H9 (cell line): ENCODE measurements at regions not wholly inside any gene's neighbourhood (a gene's known extent, or its start where the extent isn't known, plus 50 kb on each side); places are given as distances from the start of the nearest gene placed in this dataset.

ENCODE experiments used
- DNase-seq: peaks from one replicate; pipeline ENCODE4 v3.0.0-alpha.2; 2017
- H2AFZ ChIP-seq: one replicate; pipeline ENCODE4 v1.6.1; 2013; ENCODE audit warnings: mild to moderate bottlenecking, low read length, control low read depth, moderate library complexity
- H2AK5ac ChIP-seq: 2 replicates; pipeline ENCODE4 v1.6.1; 2013; ENCODE audit warnings: low read length, control low read depth, mixed read lengths; ENCODE audit not compliant: insufficient read length
- H2BK120ac ChIP-seq: one replicate; pipeline ENCODE4 v1.6.1; 2013; ENCODE audit warnings: low read depth, mild to moderate bottlenecking, low read length, control low read depth, inconsistent platforms; ENCODE audit not compliant: poor library complexity, severe bottlenecking
- H2BK12ac ChIP-seq: 2 replicates; pipeline ENCODE4 v1.6.1; 2013; ENCODE audit warnings: low read length, control low read depth, mixed read lengths, low read depth; ENCODE audit not compliant: insufficient read length
- H2BK15ac ChIP-seq: 2 replicates; pipeline ENCODE4 v1.6.1; 2013; ENCODE audit warnings: low read depth, low read length, control low read depth
- H2BK20ac ChIP-seq: one replicate; pipeline ENCODE4 v1.6.1; 2013; ENCODE audit warnings: low read depth, mild to moderate bottlenecking, low read length, control low read depth, inconsistent platforms; ENCODE audit not compliant: poor library complexity, severe bottlenecking
- H2BK5ac ChIP-seq: 2 replicates; pipeline ENCODE4 v1.6.1; 2013; ENCODE audit warnings: low read length, control low read depth, mixed read lengths; ENCODE audit not compliant: insufficient read length
- H3K14ac ChIP-seq: 2 replicates; pipeline ENCODE4 v1.6.1; 2013; ENCODE audit warnings: low read length, control low read depth; ENCODE audit not compliant: insufficient read depth
- H3K18ac ChIP-seq: 2 replicates; pipeline ENCODE4 v1.6.1; 2013; ENCODE audit warnings: low read depth, mild to moderate bottlenecking, mixed read lengths, low read length, control low read depth; ENCODE audit not compliant: insufficient read length
- H3K23ac ChIP-seq: 2 replicates; pipeline ENCODE4 v1.6.1; 2013; ENCODE audit warnings: low read length, control low read depth, mixed read lengths, low read depth; ENCODE audit not compliant: insufficient read length
- H3K23me2 ChIP-seq: 2 replicates; pipeline ENCODE4 v1.6.1; 2013; ENCODE audit warnings: low read depth, mild to moderate bottlenecking, mixed read lengths, low read length, control low read depth; ENCODE audit not compliant: insufficient read length, poor library complexity, severe bottlenecking
- H3K27ac ChIP-seq: 2 replicates; pipeline ENCODE4 v1.5.1; 2013; ENCODE audit warnings: low read length, control low read depth, mixed read lengths, low read depth; ENCODE audit not compliant: insufficient read length
- H3K27me3 ChIP-seq: 2 replicates; pipeline ENCODE4 v1.6.1; 2013; ENCODE audit warnings: low read length, control low read depth, inconsistent platforms; ENCODE audit not compliant: insufficient read depth
- H3K4ac ChIP-seq: 2 replicates; pipeline ENCODE4 v1.6.1; 2013; ENCODE audit warnings: low read depth, mild to moderate bottlenecking, control low read depth, inconsistent platforms, low read length, moderate library complexity
- H3K4me1 ChIP-seq: 2 replicates; pipeline ENCODE4 v1.6.1; 2013; ENCODE audit warnings: low read length, control low read depth, inconsistent platforms; ENCODE audit not compliant: insufficient read depth
- H3K4me2 ChIP-seq: 2 replicates; pipeline ENCODE4 v1.6.1; 2013; ENCODE audit warnings: low read length, control low read depth, mixed read lengths; ENCODE audit not compliant: insufficient read length, insufficient read depth
- H3K56ac ChIP-seq: 2 replicates; pipeline ENCODE4 v1.6.1; 2013; ENCODE audit warnings: low read depth, mild to moderate bottlenecking, mixed read lengths, low read length, control low read depth; ENCODE audit not compliant: insufficient read length
- H3K79me1 ChIP-seq: 2 replicates; pipeline ENCODE4 v1.6.1; 2013; ENCODE audit warnings: low read depth, mild to moderate bottlenecking, moderate library complexity, low read length, control low read depth, inconsistent platforms; ENCODE audit not compliant: insufficient read depth, poor library complexity, severe bottlenecking
- H3K79me2 ChIP-seq: 2 replicates; pipeline ENCODE4 v1.6.1; 2013; ENCODE audit warnings: low read length, control low read depth, inconsistent platforms; ENCODE audit not compliant: insufficient read depth
- H3K9ac ChIP-seq: 2 replicates; pipeline ENCODE4 v1.6.1; 2013; ENCODE audit warnings: low read length, control low read depth, mixed read lengths; ENCODE audit not compliant: insufficient read length; ENCODE audit errors: extremely low read depth
- H3K9me3 ChIP-seq: one replicate; pipeline ENCODE4 v1.6.1; 2013; ENCODE audit warnings: low read depth, low read length, inconsistent platforms; ENCODE audit not compliant: control insufficient read depth
- H3T11ph ChIP-seq: one replicate; pipeline ENCODE4 v1.6.1; 2013; ENCODE audit warnings: mild to moderate bottlenecking, low read length, control low read depth, inconsistent platforms
- H4K20me1 ChIP-seq: one replicate; pipeline ENCODE4 v1.6.1; 2013; ENCODE audit not compliant: control insufficient read depth, insufficient read length, insufficient read depth
- H4K5ac ChIP-seq: 2 replicates; pipeline ENCODE4 v1.6.1; 2013; ENCODE audit warnings: low read depth, mild to moderate bottlenecking, mixed read lengths, low read length, control low read depth; ENCODE audit not compliant: insufficient read length
- H4K8ac ChIP-seq: replicated peaks from 2 replicates; pipeline ENCODE4 v1.6.1; 2013; ENCODE audit warnings: low read length, control low read depth, mixed read lengths, low read depth; ENCODE audit not compliant: insufficient read length
- H4K91ac ChIP-seq: 2 replicates; pipeline ENCODE4 v1.6.1; 2013; ENCODE audit warnings: low read depth, mild to moderate bottlenecking, moderate library complexity, mixed read lengths, low read length, control low read depth; ENCODE audit not compliant: insufficient read length
- H3K27ac Mint-ChIP-seq, 3 experiments: 2 replicates in 2 of 3; 3 replicates in 1 of 3; pipeline ENCODE4 v1.8.0; 2020 to 2021; ENCODE audit warnings: mixed read lengths in 3 of 3, mild to moderate bottlenecking in 1 of 3, moderate library complexity in 1 of 3
- H3K27me3 Mint-ChIP-seq: 2 replicates; pipeline ENCODE4 v1.8.0; 2021; ENCODE audit warnings: low read depth, mild to moderate bottlenecking, moderate library complexity, mixed read lengths
- H3K36me3 Mint-ChIP-seq, 3 experiments: 2 replicates in 2 of 3; 3 replicates in 1 of 3; pipeline ENCODE4 v1.8.0; 2020 to 2021; ENCODE audit warnings: low read depth in 3 of 3, mixed read lengths in 3 of 3; ENCODE audit not compliant: insufficient read depth in 1 of 3
- H3K4me1 Mint-ChIP-seq, 2 experiments: 2 replicates each; pipeline ENCODE4 v1.8.0; 2020; ENCODE audit warnings: mixed read lengths in 2 of 2
- H3K4me3 Mint-ChIP-seq, 2 experiments: 2 replicates in 1 of 2; 3 replicates in 1 of 2; pipeline ENCODE4 v1.8.0; 2020 to 2021; ENCODE audit warnings: mild to moderate bottlenecking in 2 of 2, mixed read lengths in 2 of 2, moderate library complexity in 1 of 2
- H3K9me3 Mint-ChIP-seq, 2 experiments: 2 replicates in 1 of 2; 3 replicates in 1 of 2; pipeline ENCODE4 v1.8.0; 2020; ENCODE audit warnings: mild to moderate bottlenecking in 2 of 2, mixed read lengths in 2 of 2, moderate library complexity in 1 of 2
- CTCF ChIP-seq: fragments of 200-600 bp; sonication (generic); conservative IDR thresholded peaks from 3 replicates; pipeline ENCODE4 v1.8.0; 2021; ENCODE audit warnings: antibody characterized with exemption, mild to moderate bottlenecking
- WGBS: extraction: QIAGEN DNeasy Blood & Tissue Kit; methylation state at CpG from one replicate; pipeline ENCODE4 v1.1.7; 2013; ENCODE audit warnings: missing lambda C conversion rate, low lambda C conversion rate, mixed read lengths; ENCODE audit not compliant: insufficient read length; ENCODE audit errors: extremely low coverage; 5-methylcytosine and 5-hydroxymethylcytosine counted together

GRCh38 chr5:3139499-3139931 lies 388.0 kb upstream of the IRX2 start:
- Histone ChIP-seq H3K56ac (no peak overlapping the region), H3K18ac (no peak overlapping the region), H3T11ph (no peak overlapping the region), H3K27me3 (no peaks in the 10 kb centered on the region), H2BK12ac (no peak overlapping the region), H2AK5ac (no peak overlapping the region), H3K23me2 (no peaks in the 10 kb centered on the region), H2BK120ac (no peak overlapping the region), H3K79me1 (no peaks in the 10 kb centered on the region), H2BK15ac (no peak overlapping the region), H3K9ac (no peak overlapping the region), H3K4ac (no peak overlapping the region), H3K9me3 (no peaks in the 10 kb centered on the region), H4K91ac (no peak overlapping the region), H3K23ac (no peak overlapping the region), H2AFZ (no peak overlapping the region), H4K8ac (no peak overlapping the region), H3K4me2 (no peak overlapping the region), H3K4me1 (no peaks in the 10 kb centered on the region), H4K20me1 (no peaks in the 10 kb centered on the region), H2BK5ac (no peak overlapping the region), H3K79me2 (no peaks in the 10 kb centered on the region), H2BK20ac (no peak overlapping the region), H3K14ac (no peak overlapping the region), H4K5ac (no peak overlapping the region), H3K27ac (no peak overlapping the region)
- WGBS: no CpG with 5 or more reads among the region's 6 CpGs
- TF ChIP-seq CTCF: peak; percentile 35; the same call in 2 of the 3 replicates
- no peak for DNase-seq
- H3K36me3 Mint-ChIP-seq: peaks cover 0 to 10% (median 2%) of the 10 kb centered on the region in 3 experiments; a peak in 4 of 7 replicates
- no peak overlapping the region; a peak in 1 of 7 replicates for H3K27ac Mint-ChIP-seq
- H3K4me1 Mint-ChIP-seq: peaks cover 2 to 6% of the 10 kb centered on the region in 2 experiments; a peak in 1 of 4 replicates
- peaks cover 0 to 4% of the 10 kb centered on the region in 2 experiments; a peak in 1 of 5 replicates for H3K9me3 Mint-ChIP-seq
- H3K4me3 Mint-ChIP-seq: no peak overlapping the region
- H3K27me3 Mint-ChIP-seq: peaks cover 5% of the 10 kb centered on the region
